ENCODE measurements at regions not wholly inside any gene's neighbourhood (a gene's known extent, or its start where the extent isn't known, plus 50 kb on each side); places are given as distances from the start of the nearest gene placed in this dataset.

DNA sequence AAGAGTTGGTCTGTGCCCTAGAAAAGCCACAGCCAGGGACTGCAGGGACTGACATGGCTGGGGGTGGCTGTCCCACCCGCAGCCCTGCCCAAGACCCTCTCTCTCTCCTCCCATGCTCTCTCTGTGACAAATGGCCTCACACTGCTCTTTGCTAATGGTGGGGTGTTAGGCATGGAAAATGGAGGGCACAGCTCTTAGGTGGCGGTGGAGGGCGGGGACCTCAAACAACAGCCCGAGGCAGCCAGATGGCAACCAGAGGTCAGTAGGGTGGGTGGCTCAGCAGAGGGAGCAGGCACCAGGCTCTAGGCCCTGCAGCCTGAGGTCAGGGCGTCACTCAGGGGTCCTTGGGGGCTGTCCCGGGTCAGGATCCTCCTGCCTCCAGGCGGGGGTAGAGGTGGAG is 73.9 kb upstream of the DAB2IP start:
- H3K9ac ChIP-seq = no peak overlapping the region
- no peak overlapping the region for H3K4me2 ChIP-seq (ENCODE audit: unreplicated experiment)
- H3K36me3 ChIP-seq (ENCODE audit: low read depth) = no peaks in the 10 kb centered on the region
- no peak overlapping the region for H3K27ac ChIP-seq
- no peaks in the 10 kb centered on the region for H4K20me1 ChIP-seq (ENCODE audit: insufficient read depth)
- 0 out of 2 replicates have a peak, but pooled peaks cover 3% of the 10 kb centered on the region for H3K27me3 ChIP-seq (replicated peaks; ENCODE audit: insufficient read depth)
- no peak for DNase-seq
- no peaks in the 10 kb centered on the region for H3K79me2 ChIP-seq (ENCODE audit: insufficient read depth)
- WGBS, 2 experiments (ENCODE audit: low coverage in 1 of 2, low lambda C conversion rate in 2 of 2, missing lambda C conversion rate in 2 of 2) = 78 to 84% methylated on average over 7 of the region's 7 CpGs
- in situ Hi-C loops (cut with MboI) = no loop called here
- no peaks in the 10 kb centered on the region for H3F3A ChIP-seq (ENCODE audit: insufficient read depth)
- no peaks in the 10 kb centered on the region for H3K4me1 ChIP-seq (ENCODE audit: insufficient read depth)
- H3K9me3 ChIP-seq (ENCODE audit: low read depth) = no peaks in the 10 kb centered on the region
- no peaks in the 10 kb centered on the region for H3K9me2 ChIP-seq (ENCODE audit: insufficient read depth)
- H2AFZ ChIP-seq = no peak overlapping the region
- no peak overlapping the region for H3K4me3 ChIP-seq
- TF ChIP-seq EZH2 (IDR thresholded peaks at IDR 0.05; ENCODE audit: insufficient read depth, poor library complexity, severe bottlenecking) (no peak), EZH2phosphoT487 (IDR thresholded peaks at IDR 0.05; ENCODE audit: insufficient read depth, low read depth) (no peak)

DNA sequence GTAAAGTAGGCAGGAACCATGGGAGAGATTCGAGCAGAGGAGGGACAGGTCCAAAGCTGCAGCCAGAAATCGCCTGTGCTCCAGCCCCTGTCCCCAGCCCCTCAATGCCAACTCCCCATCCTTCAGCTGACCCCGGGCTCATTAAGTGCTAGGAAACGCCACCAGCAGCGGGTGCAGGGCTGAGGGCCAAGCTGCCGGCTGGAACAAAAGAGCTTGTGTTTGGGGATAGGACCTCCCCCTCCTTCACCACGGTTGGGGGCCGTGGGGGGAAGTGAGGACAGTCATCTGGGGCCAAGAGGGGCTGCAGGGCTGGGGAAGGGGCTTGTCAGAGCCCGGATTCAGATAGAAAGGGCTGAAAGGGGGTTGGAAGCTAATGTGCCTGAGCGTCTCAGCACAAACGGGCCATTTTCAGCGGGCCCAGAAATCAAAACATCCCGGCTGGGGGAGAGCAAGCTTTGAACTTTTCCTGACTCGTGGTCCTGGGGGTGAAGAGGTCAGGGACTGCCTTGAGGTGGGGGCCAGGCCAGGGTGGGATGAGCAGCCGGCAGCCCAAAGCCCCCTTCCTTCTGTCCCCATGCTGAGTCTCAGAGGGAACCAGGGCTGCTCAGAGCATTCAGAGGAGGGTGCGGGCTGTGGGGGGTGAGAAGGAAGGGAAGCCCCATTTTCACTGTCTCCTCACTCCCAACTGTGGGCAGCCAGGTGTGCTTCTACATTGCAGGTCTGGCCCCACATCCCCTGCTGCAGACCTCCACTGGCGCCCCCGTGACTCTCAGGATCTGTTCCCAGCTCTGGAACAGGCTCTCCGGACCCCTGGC is 69.4 kb upstream of the DAB2IP start:
- 62 to 63% methylated on average over 18 to 19 of the region's 19 CpGs for WGBS, 2 experiments (ENCODE audit: low coverage in 1 of 2, low lambda C conversion rate in 2 of 2, missing lambda C conversion rate in 2 of 2)

DNA sequence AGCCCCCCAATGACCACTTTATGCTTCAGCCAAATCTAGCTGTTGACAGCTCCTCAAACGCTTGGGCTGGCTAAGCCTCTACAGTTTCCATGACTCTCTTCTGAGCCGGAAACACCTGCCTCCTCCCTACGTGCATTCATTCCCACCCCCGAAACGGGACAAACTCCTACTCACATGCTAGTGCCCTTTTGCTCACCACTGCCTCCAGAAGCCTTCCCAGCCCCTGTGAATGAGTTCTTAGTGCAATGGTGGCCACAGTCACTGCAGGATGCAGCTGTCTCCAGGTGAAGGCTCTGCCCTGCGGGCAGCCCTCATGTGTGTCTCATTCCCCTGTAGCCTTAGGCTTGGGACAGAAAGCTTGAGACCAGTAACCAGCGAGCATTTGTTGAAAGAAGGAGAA is 68.8 kb upstream of the DAB2IP start:
- in situ Hi-C loops (cut with MboI) = no loop called here
- Histone ChIP-seq H3K79me2 (ENCODE audit: insufficient read depth) (no peaks in the 10 kb centered on the region), H3K9me3 (ENCODE audit: low read depth) (no peaks in the 10 kb centered on the region), H3K4me1 (ENCODE audit: insufficient read depth) (no peaks in the 10 kb centered on the region), H3K27me3 (replicated peaks; ENCODE audit: insufficient read depth) (0 out of 2 replicates have a peak, but pooled peaks cover 3% of the 10 kb centered on the region), H3F3A (ENCODE audit: insufficient read depth) (no peaks in the 10 kb centered on the region), H4K20me1 (ENCODE audit: insufficient read depth) (no peaks in the 10 kb centered on the region), H3K9ac (no peak overlapping the region), H3K4me3 (no peak overlapping the region), H3K4me2 (ENCODE audit: unreplicated experiment) (no peak overlapping the region), H3K9me2 (ENCODE audit: insufficient read depth) (no peaks in the 10 kb centered on the region), H2AFZ (no peak overlapping the region), H3K36me3 (ENCODE audit: low read depth) (no peaks in the 10 kb centered on the region), H3K27ac (no peak overlapping the region)
- TF ChIP-seq EZH2 (IDR thresholded peaks at IDR 0.05; ENCODE audit: insufficient read depth, poor library complexity, severe bottlenecking) (no peak), EZH2phosphoT487 (IDR thresholded peaks at IDR 0.05; ENCODE audit: insufficient read depth, low read depth) (no peak)
- DNase-seq = no peak
- WGBS, 2 experiments (ENCODE audit: low coverage in 1 of 2, low lambda C conversion rate in 2 of 2, missing lambda C conversion rate in 2 of 2) = 84 to 91% methylated on average over 7 of the region's 7 CpGs

More for the DNA sequence above, 69.4 kb upstream of the DAB2IP start:
- Histone ChIP-seq H4K20me1 (ENCODE audit: insufficient read depth) (no peaks in the 10 kb centered on the region), H3K4me3 (no peak overlapping the region), H3K79me2 (ENCODE audit: insufficient read depth) (no peaks in the 10 kb centered on the region), H3K4me2 (ENCODE audit: unreplicated experiment) (no peak overlapping the region), H3K9me3 (ENCODE audit: low read depth) (no peaks in the 10 kb centered on the region), H3K36me3 (ENCODE audit: low read depth) (no peaks in the 10 kb centered on the region), H3K27ac (no peak overlapping the region), H3K4me1 (ENCODE audit: insufficient read depth) (no peaks in the 10 kb centered on the region), H3K9ac (no peak overlapping the region), H3K9me2 (ENCODE audit: insufficient read depth) (no peaks in the 10 kb centered on the region), H3F3A (ENCODE audit: insufficient read depth) (no peaks in the 10 kb centered on the region), H3K27me3 (replicated peaks; ENCODE audit: insufficient read depth) (0 out of 2 replicates have a peak, but pooled peaks cover 3% of the 10 kb centered on the region), H2AFZ (no peak overlapping the region)
- DNase-seq = no peak
- in situ Hi-C loops (cut with MboI) = no loop called here
- no peak for TF ChIP-seq EZH2phosphoT487 (IDR thresholded peaks at IDR 0.05; ENCODE audit: insufficient read depth, low read depth)
- TF ChIP-seq EZH2 (IDR thresholded peaks at IDR 0.05; ENCODE audit: insufficient read depth, poor library complexity, severe bottlenecking) = no peak

GRCh38 chr9:121584421-121584820 is 67.0 kb upstream of the DAB2IP start:
- no peaks in the 10 kb centered on the region for H3K9me3 ChIP-seq (ENCODE audit: low read depth)
- WGBS, 2 experiments (ENCODE audit: low coverage in 1 of 2, low lambda C conversion rate in 2 of 2, missing lambda C conversion rate in 2 of 2) = 96 to 99% methylated on average over 4 of the region's 4 CpGs
- H3K4me1 ChIP-seq (ENCODE audit: insufficient read depth) = no peaks in the 10 kb centered on the region
- H3K9me2 ChIP-seq (ENCODE audit: insufficient read depth) = no peaks in the 10 kb centered on the region
- H3K4me3 ChIP-seq = no peak overlapping the region
- no peaks in the 10 kb centered on the region for H3K36me3 ChIP-seq (ENCODE audit: low read depth)
- no peak overlapping the region for H2AFZ ChIP-seq
- no peaks in the 10 kb centered on the region for H4K20me1 ChIP-seq (ENCODE audit: insufficient read depth)
- DNase-seq = no peak
- no peaks in the 10 kb centered on the region for H3F3A ChIP-seq (ENCODE audit: insufficient read depth)
- no peak overlapping the region for H3K9ac ChIP-seq
- TF ChIP-seq EZH2 (IDR thresholded peaks at IDR 0.05; ENCODE audit: insufficient read depth, poor library complexity, severe bottlenecking) (no peak), EZH2phosphoT487 (IDR thresholded peaks at IDR 0.05; ENCODE audit: insufficient read depth, low read depth) (no peak)
- in situ Hi-C loops (cut with MboI) = no loop called here
- no peak overlapping the region for H3K4me2 ChIP-seq (ENCODE audit: unreplicated experiment)
- 0 out of 2 replicates have a peak, but pooled peaks cover 3% of the 10 kb centered on the region for H3K27me3 ChIP-seq (replicated peaks; ENCODE audit: insufficient read depth)
- no peaks in the 10 kb centered on the region for H3K79me2 ChIP-seq (ENCODE audit: insufficient read depth)
- no peak overlapping the region for H3K27ac ChIP-seq

Measured in GM23248 (cell line).